ENCODE measurements at regions not wholly inside any gene's neighbourhood (a gene's known extent, or its start where the extent isn't known, plus 50 kb on each side); places are given as distances from the start of the nearest gene placed in this dataset.

DNA sequence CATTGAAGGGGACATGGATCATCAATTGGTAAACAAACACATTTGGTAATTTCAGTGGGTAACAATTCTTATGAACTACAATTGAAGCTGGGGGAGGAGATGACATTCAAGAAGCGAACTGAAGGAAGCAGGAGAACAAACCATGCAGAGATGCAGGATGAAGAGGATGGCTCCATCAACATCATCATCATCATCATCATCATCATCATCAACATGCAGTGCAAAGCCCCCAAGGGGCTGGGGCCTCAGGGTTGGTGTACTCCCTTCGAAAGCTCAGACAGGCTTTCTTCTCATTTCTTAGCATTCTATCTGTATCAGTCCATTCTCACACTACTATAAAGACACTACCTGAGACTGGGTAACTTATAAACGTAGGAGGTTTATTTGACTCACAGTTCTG, 105.8 kb downstream of the DUSP10 start:
- in situ Hi-C loops (cut with MboI; ENCODE audit: low sequenced_read_pairs): no loop called here

DNA sequence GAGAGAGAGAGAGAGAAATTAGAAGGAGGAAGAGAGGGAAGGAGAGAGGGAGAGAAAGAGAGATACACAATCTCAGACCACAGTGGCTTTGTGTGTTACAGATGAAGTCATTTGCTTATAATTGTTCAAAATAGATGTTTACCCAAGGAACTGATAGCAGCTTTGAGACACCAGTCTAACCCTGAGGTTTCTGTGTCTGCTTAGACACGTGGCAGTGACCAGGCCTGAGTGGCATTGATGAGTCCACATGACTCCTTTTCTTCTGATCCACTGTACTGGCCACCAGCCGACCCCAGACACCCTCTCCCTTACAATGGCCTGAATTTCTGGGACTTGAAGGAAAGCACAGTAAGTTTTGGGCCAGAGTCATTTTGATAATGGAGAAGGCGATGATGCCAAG, 104.9 kb downstream of the DUSP10 start:
- in situ Hi-C loops (cut with MboI; ENCODE audit: low sequenced_read_pairs): no loop called here

DNA sequence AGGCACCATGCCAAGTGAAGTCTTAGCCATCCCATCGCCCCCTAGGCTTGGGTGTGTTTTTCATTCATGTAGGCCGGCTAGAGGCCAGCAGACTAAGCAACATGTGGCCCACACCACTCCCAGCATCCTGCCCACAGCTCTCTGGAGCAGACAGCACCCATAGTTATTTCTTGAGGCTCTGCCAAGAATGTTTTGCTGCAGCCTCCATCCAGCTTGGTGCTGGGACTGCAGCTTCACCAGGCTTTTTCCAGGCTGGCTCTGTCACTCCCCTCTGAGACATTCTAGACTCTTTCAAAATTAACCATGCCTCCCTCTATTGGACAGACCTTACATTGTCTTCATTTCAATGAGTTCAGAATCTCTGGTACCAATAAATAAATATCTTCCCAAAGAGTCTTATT, 104.2 kb downstream of the DUSP10 start:
- in situ Hi-C loops (cut with MboI; ENCODE audit: low sequenced_read_pairs): no loop called here

DNA sequence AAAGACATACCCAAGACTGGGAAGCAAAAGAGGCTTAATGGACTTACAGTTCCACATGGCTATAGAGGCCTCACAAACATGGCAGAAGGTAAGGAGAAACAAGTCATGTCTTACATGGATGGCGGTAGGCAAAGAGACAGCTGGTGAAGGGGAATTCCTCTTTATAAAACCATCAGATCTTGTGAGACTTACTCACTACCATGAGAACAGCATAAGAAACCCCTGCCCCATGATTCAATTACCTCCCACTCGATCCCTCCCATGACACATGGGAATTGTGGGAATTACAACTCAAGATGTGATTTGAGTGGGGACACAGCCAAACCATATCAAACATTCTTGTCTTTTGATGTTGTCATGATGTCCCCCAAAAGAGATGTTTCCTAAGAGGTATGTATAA, 103.3 kb downstream of the DUSP10 start:
- in situ Hi-C loops (cut with MboI; ENCODE audit: low sequenced_read_pairs): no loop called here

DNA sequence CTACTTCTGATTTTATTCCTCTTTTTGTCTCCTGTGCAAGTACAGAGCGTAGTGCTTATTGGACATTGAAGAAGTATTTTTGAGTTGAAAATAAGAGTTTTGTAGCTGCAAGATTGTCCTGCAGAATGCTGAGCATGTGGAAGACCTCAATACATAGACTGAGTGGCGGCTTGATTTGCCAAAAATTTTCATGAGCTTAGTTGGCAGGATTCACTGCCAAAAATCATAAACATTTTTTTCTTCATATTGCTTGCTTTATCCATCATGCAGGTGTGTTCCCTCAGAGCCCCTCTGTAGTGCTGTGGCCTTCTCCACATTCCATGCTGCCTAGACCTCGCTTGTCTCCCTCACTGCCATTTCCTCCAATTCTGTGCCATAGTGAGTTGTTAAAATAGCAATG, 100.1 kb downstream of the DUSP10 start:
- in situ Hi-C loops (cut with MboI; ENCODE audit: low sequenced_read_pairs): no loop called here

DNA sequence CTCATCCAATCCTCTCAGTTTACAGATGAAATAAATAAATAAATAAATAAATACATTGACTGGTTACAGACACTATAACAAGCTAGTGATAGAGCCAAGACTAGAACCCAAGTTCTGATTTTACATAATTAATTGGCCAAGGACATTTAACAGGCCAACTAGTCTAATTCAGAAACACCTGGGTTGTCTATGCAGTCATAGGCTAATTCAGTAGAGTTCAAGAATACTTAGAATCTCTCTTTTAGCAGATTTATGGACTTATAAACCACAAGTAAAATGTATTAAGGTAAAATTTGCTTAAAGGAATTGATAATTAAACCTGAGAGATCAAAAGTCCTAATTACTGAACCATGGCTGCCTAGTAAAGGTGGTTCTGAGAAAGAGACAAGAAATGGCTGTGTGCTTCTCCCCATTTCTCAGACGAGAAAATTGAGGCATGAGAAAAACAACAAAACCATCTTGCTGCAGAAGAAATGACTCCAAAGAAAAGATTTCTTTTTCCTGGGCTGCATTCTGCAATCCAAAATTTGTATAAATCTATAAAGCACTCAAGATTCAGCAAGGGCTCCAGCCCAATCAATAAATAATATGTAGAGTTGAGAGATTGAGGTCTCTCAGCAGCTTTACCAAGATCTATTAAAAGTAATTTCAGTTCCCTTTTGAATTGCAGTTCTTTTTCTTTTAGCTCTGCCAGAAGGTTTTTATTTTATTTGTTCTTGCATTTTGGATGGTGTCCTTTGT, 98.3 kb downstream of the DUSP10 start:
- in situ Hi-C loops (cut with MboI; ENCODE audit: low sequenced_read_pairs): no loop called here

DNA sequence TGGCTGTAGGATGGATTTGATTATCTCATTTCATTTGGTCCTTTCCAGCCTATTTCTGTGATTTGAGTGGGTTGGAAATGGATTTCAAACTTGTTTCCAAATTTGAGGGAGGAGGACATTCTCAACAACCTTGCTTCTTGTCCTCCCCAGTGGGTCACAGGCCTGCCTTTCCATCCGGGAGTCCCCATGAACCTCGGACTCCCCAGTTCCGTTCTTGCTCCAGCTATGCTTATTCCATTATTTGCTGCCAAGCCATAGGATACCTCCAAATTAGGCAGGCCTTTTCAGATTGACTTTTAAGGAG, 97.8 kb downstream of the DUSP10 start:
- in situ Hi-C loops (cut with MboI; ENCODE audit: low sequenced_read_pairs): no loop called here

DNA sequence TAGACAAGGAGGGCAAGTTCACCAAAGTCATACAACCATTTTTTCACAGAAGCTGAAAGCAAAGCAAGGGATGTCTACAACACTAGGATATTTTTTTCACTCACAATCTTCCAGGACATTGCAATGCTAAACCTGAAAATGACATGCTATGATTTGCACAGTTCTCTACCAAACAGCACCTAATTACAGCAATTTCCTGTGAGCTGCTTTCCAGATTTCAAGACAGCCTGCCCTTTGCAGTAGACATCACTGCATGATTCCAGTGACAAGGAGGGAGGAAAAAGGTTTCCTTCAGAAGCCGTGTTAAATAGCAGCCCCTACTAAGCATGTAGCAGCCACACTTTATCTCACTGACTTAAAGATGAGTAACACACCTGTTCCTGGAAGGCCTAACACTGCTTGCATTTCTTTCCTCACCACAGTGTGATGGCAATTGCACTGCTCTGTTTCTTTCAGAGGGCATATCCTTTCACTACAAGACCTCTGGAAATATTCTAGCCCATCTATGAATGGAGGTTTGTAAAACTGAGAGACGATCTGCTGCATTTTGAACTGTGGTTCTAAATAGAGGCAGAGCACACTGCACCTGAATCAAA, 97.1 kb downstream of the DUSP10 start:
- in situ Hi-C loops (cut with MboI; ENCODE audit: low sequenced_read_pairs): no loop called here

DNA sequence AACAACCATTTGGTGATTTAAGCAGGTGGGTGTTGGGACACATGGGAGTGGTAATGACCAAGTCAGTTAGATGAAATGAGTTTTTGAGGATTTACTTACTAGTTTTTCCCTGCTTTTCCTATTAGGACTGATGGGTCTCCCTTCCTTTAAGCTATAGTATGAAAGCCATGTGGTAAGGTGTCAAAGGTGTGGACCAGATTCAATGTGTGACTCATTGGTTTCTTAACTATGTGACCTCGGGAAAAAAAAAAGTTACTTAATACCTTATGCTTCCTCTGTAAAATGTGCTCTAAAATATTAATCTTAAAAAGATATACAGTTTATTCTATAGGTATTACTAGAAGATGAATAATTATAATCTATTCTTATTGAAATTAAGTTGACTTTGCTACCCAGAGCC, 93.7 kb downstream of the DUSP10 start:
- in situ Hi-C loops (cut with MboI; ENCODE audit: low sequenced_read_pairs): no loop called here

All from HL-60/S4 (cell line).